Lower leg skin (tissue), 4 donors: ENCODE measurements at regions not wholly inside any gene's neighbourhood (a gene's known extent, or its start where the extent isn't known, plus 50 kb on each side); places are given as distances from the start of the nearest gene placed in this dataset.
"Not testable (repeated sequence)": the region's sequence is repeated elsewhere in the genome, so short reads cannot be mapped to it uniquely, and the experiment has no call there.

Experiments
- DNase-seq, 2 donors: peaks; one replicate each; pipeline ENCODE4 v3.0.0-alpha.2; 2019; ENCODE audit warnings: low spot score in 2 of 2
- H3K4me3 ChIP-seq: fragments of 200-600 bp; sonication (generic); 2 replicates; pipeline ENCODE4 v1.5.1; 2017; ENCODE audit warnings: mild to moderate bottlenecking, low read depth; ENCODE audit not compliant: poor library complexity, severe bottlenecking
- POLR2A ChIP-seq, 2 donors: fragments of 450-650 bp; IDR thresholded peaks; one replicate each; pipeline ENCODE4 v1.6.1; 2016 to 2017; ENCODE audit warnings: antibody characterized with exemption in 2 of 2, mild to moderate bottlenecking in 1 of 2, moderate library complexity in 1 of 2
- WGBS, 2 donors: methylation state at CpG; one replicate each; pipeline ENCODE4 v1.1.5; 2018; 5-methylcytosine and 5-hydroxymethylcytosine counted together
- intact Hi-C: fragments of 100-400 bp; cut with DNase I; formaldehyde crosslinking; loops from one replicate; pipeline ENCODE4 v1.15.0; 2023; ENCODE audit warnings: low total_unique reads
- TF ChIP-seq, protein P1 (sequence below), 3 donors: fragments of 450-650 bp; IDR thresholded peaks; one replicate each; pipeline ENCODE4 v1.5.1; 2016; ENCODE audit warnings: antibody characterized with exemption in 3 of 3, mild to moderate bottlenecking in 3 of 3, moderate library complexity in 2 of 3

DNA sequence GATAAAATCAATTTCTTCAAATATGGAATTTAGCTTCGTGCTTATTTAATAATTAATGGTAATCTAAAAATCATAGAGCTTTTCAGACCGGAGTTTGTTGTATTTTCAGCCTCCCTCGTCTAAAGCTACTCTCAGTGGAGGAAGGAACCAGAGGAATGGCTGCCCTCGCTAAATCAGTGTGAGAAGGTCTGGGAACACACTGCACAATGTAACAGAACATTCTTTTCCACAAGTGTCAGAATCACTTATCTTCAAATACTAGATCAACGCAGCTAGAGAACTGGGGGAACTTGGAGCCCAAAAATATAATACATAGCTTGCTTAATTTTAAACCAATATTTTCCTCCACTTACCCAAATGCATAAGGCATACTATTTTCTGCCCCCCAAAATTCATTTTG is 148.5 kb downstream of the MTERF1 start:
- no peak for TF ChIP-seq POLR2A (IDR thresholded peaks at IDR 0.05)
- TF ChIP-seq, protein P1, sequence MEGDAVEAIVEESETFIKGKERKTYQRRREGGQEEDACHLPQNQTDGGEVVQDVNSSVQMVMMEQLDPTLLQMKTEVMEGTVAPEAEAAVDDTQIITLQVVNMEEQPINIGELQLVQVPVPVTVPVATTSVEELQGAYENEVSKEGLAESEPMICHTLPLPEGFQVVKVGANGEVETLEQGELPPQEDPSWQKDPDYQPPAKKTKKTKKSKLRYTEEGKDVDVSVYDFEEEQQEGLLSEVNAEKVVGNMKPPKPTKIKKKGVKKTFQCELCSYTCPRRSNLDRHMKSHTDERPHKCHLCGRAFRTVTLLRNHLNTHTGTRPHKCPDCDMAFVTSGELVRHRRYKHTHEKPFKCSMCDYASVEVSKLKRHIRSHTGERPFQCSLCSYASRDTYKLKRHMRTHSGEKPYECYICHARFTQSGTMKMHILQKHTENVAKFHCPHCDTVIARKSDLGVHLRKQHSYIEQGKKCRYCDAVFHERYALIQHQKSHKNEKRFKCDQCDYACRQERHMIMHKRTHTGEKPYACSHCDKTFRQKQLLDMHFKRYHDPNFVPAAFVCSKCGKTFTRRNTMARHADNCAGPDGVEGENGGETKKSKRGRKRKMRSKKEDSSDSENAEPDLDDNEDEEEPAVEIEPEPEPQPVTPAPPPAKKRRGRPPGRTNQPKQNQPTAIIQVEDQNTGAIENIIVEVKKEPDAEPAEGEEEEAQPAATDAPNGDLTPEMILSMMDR (IDR thresholded peaks at IDR 0.05) = no peak
- H3K4me3 ChIP-seq = no peak overlapping the region
- intact Hi-C loops = no loop called here
- DNase-seq = no peak
- 78 to 79% methylated on average over 5 of the region's 5 CpGs for WGBS, 2 donors

DNA sequence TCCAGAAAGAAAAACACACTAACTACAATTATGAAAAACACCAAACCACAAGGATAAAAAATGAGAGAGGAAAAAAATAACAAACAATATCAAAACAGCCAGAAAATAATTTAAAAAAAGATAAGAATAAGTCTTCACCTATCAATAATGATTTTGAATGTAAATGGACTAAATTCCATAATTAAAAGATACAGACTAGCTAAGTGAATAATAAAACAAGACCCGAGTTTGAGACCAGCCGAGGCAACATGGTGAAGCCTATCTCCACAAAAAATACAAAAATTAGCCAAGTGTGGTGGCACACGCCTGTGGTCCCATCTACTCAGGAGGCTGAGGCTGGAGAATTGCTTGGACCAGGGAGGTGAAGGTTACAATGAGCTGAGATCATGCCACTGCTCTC is 131.1 kb downstream of the MTERF1 start:
- intact Hi-C loops = no loop called here
- TF ChIP-seq, protein P1 (IDR thresholded peaks at IDR 0.05) = no peak
- TF ChIP-seq POLR2A (IDR thresholded peaks at IDR 0.05) = no peak
- WGBS, 2 donors = 93 to 96% methylated on average over 3 of the region's 3 CpGs
- no peak for DNase-seq
- no peak overlapping the region for H3K4me3 ChIP-seq

- no peak for DNase-seq
- 87 to 94% methylated on average over 1 of the region's 1 CpG for WGBS, 2 donors
Measured at GRCh38 chr7:91750091-91750490, 130.4 kb downstream of the MTERF1 start.

GRCh38 chr7:91752102-91752501 is 128.4 kb downstream of the MTERF1 start:
- no peak for TF ChIP-seq POLR2A (IDR thresholded peaks at IDR 0.05)
- TF ChIP-seq, protein P1 (IDR thresholded peaks at IDR 0.05) = no peak
- no peak overlapping the region for H3K4me3 ChIP-seq
- DNase-seq = no peak
- WGBS, 2 donors = 71 to 81% methylated on average over 1 of the region's 1 CpG
- intact Hi-C loops = no loop called here

More at GRCh38 chr7:91750091-91750490, 130.4 kb downstream of the MTERF1 start:
- TF ChIP-seq, protein P1 (IDR thresholded peaks at IDR 0.05) = no peak
- TF ChIP-seq POLR2A (IDR thresholded peaks at IDR 0.05) = no peak
- intact Hi-C loops = no loop called here
- H3K4me3 ChIP-seq = no peak overlapping the region

- intact Hi-C loops, H3K4me3 ChIP-seq, DNase-seq: not testable (repeated sequence)
- WGBS, 2 donors = 88 to 95% methylated on average over 1 of the region's 1 CpG
Measured at GRCh38 chr7:91754280-91754679, 126.2 kb downstream of the MTERF1 start.

DNA sequence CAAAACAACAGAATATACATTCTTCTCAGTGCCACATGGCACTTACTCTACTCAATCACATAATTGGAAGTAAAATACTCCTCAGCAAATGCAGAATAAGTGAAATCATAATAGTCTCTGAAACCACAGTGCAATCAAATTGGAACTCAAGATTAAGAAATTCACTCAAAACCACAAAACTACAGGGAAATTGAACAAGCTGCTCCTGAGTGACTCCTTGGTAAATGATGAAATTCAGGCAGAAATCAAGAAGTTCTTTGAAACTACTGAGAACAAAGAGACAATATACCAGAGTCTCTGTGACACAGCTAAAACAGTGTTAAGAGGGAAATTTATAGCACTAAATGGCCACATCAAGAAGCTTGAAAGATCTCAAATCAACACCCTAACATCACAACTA is 125.4 kb downstream of the MTERF1 start:
- DNase-seq, H3K4me3 ChIP-seq, intact Hi-C loops: not testable (repeated sequence)

DNA sequence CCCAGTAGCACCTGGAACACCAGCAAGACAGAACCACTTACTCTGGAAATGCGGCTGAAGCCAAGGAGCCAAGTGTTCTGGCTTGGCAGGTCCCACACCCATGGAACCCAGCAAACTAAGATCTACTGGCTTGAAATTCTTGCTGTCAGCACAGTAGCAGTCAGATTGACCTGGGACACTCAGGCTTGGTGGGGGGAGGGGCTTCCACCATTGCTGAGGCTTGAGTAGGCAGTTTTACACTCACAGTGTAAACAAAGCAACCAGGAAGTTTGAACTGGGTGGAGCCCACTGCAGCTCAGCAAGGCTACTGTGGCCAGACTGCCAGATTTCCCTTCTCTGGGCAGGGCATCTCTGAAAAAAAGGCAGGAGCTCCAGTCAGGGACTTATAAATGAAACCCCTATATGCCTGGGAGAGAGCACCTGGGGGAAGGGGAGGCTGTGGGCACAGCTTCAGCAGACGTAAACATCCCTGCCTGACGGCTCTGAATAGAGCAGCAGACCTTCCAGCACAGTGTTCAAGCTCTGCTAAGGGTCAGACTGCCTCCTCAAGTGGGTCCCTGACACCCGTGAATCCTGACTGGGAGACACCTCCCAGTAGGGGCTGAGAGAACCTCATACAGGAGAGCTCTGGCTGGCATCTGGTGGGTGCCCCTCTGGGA is 121.2 kb downstream of the MTERF1 start:
- DNase-seq = no peak
- intact Hi-C loops = no loop called here
- H3K4me3 ChIP-seq = no peak overlapping the region
- WGBS, 2 donors = 68 to 79% methylated on average over 4 of the region's 4 CpGs
- TF ChIP-seq POLR2A (IDR thresholded peaks at IDR 0.05) = no peak
- TF ChIP-seq, protein P1 (IDR thresholded peaks at IDR 0.05) = no peak
